GM23338 (cell line): ENCODE measurements at regions not wholly inside any gene's neighbourhood (a gene's known extent, or its start where the extent isn't known, plus 50 kb on each side); places are given as distances from the start of the nearest gene placed in this dataset.

ENCODE experiments used
- ATAC-seq: fragments of 200-7000 bp; cut with Tn5 transposase; 3 replicates; pipeline ENCODE4 v1.9.1; 2020
- DNase-seq: peaks from one replicate; pipeline ENCODE4 v3.0.0-alpha.2; 2015; ENCODE audit warnings: low spot score
- H2AFZ ChIP-seq: fragments of 200-600 bp; sonication (generic); 2 replicates; pipeline ENCODE4 v1.8.0; 2016; ENCODE audit warnings: antibody characterized with exemption, mild to moderate bottlenecking, moderate library complexity
- H3F3A ChIP-seq: fragments of 200-600 bp; sonication (generic); replicated peaks from 2 replicates; pipeline ENCODE4 v1.8.0; 2017; ENCODE audit warnings: antibody characterized with exemption, mixed run types, low read depth
- H3K27ac ChIP-seq: fragments of 200-600 bp; sonication (generic); 2 replicates; pipeline ENCODE4 v1.6.1; 2016; ENCODE audit warnings: low read depth
- H3K27me3 ChIP-seq: fragments of 200-600 bp; sonication (generic); 2 replicates; pipeline ENCODE4 v1.8.0; 2016; ENCODE audit warnings: mild to moderate bottlenecking, mixed run types, moderate library complexity; ENCODE audit not compliant: insufficient read depth
- H3K36me3 ChIP-seq: fragments of 200-600 bp; sonication (generic); 2 replicates; pipeline ENCODE4 v1.8.0; 2016; ENCODE audit warnings: mild to moderate bottlenecking; ENCODE audit not compliant: insufficient read depth
- H3K4me1 ChIP-seq: fragments of 200-600 bp; sonication (generic); 2 replicates; pipeline ENCODE4 v1.8.0; 2016; ENCODE audit warnings: mild to moderate bottlenecking, moderate library complexity; ENCODE audit not compliant: insufficient read depth
- H3K4me2 ChIP-seq: fragments of 200-600 bp; sonication (generic); 2 replicates; pipeline ENCODE4 v1.7.1; 2017; ENCODE audit warnings: mixed run types
- H3K4me3 ChIP-seq: fragments of 200-600 bp; sonication (generic); 2 replicates; pipeline ENCODE4 v1.6.1; 2016; ENCODE audit warnings: mixed run types
- H3K79me2 ChIP-seq: fragments of 200-600 bp; sonication (generic); replicated peaks from 2 replicates; pipeline ENCODE4 v1.8.0; 2017; ENCODE audit warnings: mild to moderate bottlenecking; ENCODE audit not compliant: insufficient read depth
- H3K9me2 ChIP-seq: fragments of 200-600 bp; sonication (generic); 2 replicates; pipeline ENCODE4 v1.8.0; 2017; ENCODE audit not compliant: insufficient read depth
- H4K20me1 ChIP-seq: fragments of 200-600 bp; sonication (generic); replicated peaks from 2 replicates; pipeline ENCODE4 v1.8.0; 2017; ENCODE audit warnings: mild to moderate bottlenecking; ENCODE audit not compliant: insufficient read depth
- H3K27ac Mint-ChIP-seq: 2 replicates; pipeline ENCODE4 v1.8.0; 2020; ENCODE audit warnings: inconsistent platforms, mild to moderate bottlenecking, moderate library complexity, mixed read lengths
- H3K27me3 Mint-ChIP-seq: 3 replicates; pipeline ENCODE4 v1.8.0; 2022; ENCODE audit warnings: low read depth, mild to moderate bottlenecking, moderate library complexity, mixed read lengths, inconsistent platforms; ENCODE audit not compliant: insufficient read depth, poor library complexity
- H3K36me3 Mint-ChIP-seq: 3 replicates; pipeline ENCODE4 v1.8.0; 2021; ENCODE audit warnings: low read depth, mild to moderate bottlenecking, inconsistent platforms, moderate library complexity, mixed read lengths
- H3K4me1 Mint-ChIP-seq: 3 replicates; pipeline ENCODE4 v1.8.0; 2020; ENCODE audit warnings: mild to moderate bottlenecking, inconsistent platforms, mixed read lengths
- H3K4me3 Mint-ChIP-seq: 3 replicates; pipeline ENCODE4 v1.8.0; 2021; ENCODE audit warnings: moderate library complexity, mild to moderate bottlenecking, inconsistent platforms, mixed read lengths
- H3K9me3 Mint-ChIP-seq: 3 replicates; pipeline ENCODE4 v1.8.0; 2020; ENCODE audit warnings: moderate library complexity, mild to moderate bottlenecking, inconsistent platforms, mixed read lengths
- POLR2AphosphoS5 ChIP-seq: IDR thresholded peaks from 2 replicates; pipeline ENCODE4 v1.6.1; 2016; ENCODE audit warnings: antibody characterized with exemption, low read depth
- STAT1 ChIP-seq: IDR thresholded peaks from one replicate; pipeline ENCODE4 v1.6.1; 2016; ENCODE audit warnings: antibody characterized with exemption; ENCODE audit not compliant: unreplicated experiment
- ZNF331 ChIP-seq: fragments of 250-450 bp; sonication (Bioruptor Pico); IDR thresholded peaks from 2 replicates; pipeline ENCODE4 v1.5.0; 2020; ENCODE audit warnings: low read depth, mild to moderate bottlenecking, moderate library complexity
- TF ChIP-seq, protein P1 (sequence below): fragments of 250-450 bp; sonication (Bioruptor Pico); IDR thresholded peaks from 2 replicates; pipeline ENCODE4 v1.5.0; 2020; ENCODE audit warnings: mild to moderate bottlenecking, moderate library complexity
- TF ChIP-seq, protein P2 (sequence below): IDR thresholded peaks from one replicate; pipeline ENCODE4 v1.6.1; 2018; ENCODE audit warnings: antibody characterized with exemption; ENCODE audit not compliant: unreplicated experiment

DNA sequence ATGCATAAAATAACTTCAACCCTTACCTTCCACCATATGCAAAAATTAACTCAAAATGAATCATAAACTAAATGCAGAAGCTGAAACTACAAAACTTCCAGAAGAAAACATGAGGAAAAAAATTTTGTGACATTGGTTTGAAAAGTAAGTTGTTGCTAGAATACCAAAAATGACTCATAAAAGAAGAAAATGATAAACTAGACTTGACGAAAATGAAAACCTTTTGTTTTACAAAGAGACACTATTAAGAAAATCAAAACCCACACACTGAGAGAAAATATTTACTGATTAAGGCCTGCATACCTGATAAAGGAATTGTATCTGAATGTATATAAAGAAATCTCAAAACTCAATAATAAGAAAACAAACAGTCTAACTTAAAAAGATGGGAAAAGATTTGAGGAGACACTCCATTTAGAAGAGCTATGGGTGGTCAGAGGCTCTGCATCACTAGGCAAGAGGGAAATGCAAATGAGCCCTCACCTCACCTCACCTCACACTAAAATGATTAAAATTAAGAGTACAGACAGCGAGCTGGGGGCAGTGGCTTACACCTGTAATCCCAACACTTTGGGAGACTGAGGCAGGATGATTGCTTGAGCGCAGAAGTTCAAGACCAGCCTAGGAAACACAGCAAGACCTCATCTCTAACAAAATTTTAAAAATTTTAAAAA, 97.6 kb upstream of the CST7 start (continued):
- TF ChIP-seq, protein P1, sequence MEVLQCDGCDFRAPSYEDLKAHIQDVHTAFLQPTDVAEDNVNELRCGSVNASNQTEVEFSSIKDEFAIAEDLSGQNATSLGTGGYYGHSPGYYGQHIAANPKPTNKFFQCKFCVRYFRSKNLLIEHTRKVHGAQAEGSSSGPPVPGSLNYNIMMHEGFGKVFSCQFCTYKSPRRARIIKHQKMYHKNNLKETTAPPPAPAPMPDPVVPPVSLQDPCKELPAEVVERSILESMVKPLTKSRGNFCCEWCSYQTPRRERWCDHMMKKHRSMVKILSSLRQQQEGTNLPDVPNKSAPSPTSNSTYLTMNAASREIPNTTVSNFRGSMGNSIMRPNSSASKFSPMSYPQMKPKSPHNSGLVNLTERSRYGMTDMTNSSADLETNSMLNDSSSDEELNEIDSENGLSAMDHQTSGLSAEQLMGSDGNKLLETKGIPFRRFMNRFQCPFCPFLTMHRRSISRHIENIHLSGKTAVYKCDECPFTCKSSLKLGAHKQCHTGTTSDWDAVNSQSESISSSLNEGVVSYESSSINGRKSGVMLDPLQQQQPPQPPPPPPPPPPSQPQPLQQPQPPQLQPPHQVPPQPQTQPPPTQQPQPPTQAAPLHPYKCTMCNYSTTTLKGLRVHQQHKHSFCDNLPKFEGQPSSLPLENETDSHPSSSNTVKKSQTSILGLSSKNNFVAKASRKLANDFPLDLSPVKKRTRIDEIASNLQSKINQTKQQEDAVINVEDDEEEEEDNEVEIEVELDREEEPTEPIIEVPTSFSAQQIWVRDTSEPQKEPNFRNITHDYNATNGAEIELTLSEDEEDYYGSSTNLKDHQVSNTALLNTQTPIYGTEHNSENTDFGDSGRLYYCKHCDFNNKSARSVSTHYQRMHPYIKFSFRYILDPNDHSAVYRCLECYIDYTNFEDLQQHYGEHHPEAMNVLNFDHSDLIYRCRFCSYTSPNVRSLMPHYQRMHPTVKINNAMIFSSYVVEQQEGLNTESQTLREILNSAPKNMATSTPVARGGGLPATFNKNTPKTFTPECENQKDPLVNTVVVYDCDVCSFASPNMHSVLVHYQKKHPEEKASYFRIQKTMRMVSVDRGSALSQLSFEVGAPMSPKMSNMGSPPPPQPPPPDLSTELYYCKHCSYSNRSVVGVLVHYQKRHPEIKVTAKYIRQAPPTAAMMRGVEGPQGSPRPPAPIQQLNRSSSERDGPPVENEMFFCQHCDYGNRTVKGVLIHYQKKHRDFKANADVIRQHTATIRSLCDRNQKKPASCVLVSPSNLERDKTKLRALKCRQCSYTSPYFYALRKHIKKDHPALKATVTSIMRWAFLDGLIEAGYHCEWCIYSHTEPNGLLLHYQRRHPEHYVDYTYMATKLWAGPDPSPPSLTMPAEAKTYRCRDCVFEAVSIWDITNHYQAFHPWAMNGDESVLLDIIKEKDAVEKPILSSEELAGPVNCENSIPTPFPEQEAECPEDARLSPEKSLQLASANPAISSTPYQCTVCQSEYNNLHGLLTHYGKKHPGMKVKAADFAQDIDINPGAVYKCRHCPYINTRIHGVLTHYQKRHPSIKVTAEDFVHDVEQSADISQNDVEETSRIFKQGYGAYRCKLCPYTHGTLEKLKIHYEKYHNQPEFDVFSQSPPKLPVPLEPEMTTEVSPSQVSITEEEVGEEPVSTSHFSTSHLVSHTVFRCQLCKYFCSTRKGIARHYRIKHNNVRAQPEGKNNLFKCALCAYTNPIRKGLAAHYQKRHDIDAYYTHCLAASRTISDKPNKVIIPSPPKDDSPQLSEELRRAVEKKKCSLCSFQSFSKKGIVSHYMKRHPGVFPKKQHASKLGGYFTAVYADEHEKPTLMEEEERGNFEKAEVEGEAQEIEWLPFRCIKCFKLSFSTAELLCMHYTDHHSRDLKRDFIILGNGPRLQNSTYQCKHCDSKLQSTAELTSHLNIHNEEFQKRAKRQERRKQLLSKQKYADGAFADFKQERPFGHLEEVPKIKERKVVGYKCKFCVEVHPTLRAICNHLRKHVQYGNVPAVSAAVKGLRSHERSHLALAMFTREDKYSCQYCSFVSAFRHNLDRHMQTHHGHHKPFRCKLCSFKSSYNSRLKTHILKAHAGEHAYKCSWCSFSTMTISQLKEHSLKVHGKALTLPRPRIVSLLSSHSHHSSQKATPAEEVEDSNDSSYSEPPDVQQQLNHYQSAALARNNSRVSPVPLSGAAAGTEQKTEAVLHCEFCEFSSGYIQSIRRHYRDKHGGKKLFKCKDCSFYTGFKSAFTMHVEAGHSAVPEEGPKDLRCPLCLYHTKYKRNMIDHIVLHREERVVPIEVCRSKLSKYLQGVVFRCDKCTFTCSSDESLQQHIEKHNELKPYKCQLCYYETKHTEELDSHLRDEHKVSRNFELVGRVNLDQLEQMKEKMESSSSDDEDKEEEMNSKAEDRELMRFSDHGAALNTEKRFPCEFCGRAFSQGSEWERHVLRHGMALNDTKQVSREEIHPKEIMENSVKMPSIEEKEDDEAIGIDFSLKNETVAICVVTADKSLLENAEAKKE, result no peak

- Histone ChIP-seq H3K4me3 (no peak overlapping the region), H4K20me1 (no peaks in the 10 kb centered on the region), H3K9me2 (peaks cover 6% of the 10 kb centered on the region; the same call in 1 of the 2 replicates), H3K4me2 (no peak overlapping the region), H2AFZ (no peak overlapping the region), H3K79me2 (no peaks in the 10 kb centered on the region), H3F3A (no peaks in the 10 kb centered on the region), H3K4me1 (no peaks in the 10 kb centered on the region), H3K27me3 (no peaks in the 10 kb centered on the region), H3K27ac (no peak overlapping the region), H3K36me3 (0 out of 2 replicates have a peak, but pooled peaks cover 4% of the 10 kb centered on the region)
- DNase-seq, result no peak
- Mint-ChIP-seq H3K27me3 (peaks cover 4% of the 10 kb centered on the region), H3K4me1 (peaks cover 2% of the 10 kb centered on the region; the same call in 1 of the 3 replicates), H3K4me3 (no peak overlapping the region), H3K36me3 (peaks cover 36% of the 10 kb centered on the region), H3K9me3 (peaks cover 54% of the 10 kb centered on the region), H3K27ac (no peak overlapping the region)
- no peak for ATAC-seq
- no peak for TF ChIP-seq POLR2AphosphoS5
- TF ChIP-seq, protein P1, result no peak
- no peak for TF ChIP-seq ZNF331 (CRISPR knock-in tag)
- TF ChIP-seq STAT1, result no peak
- TF ChIP-seq, protein P2, sequence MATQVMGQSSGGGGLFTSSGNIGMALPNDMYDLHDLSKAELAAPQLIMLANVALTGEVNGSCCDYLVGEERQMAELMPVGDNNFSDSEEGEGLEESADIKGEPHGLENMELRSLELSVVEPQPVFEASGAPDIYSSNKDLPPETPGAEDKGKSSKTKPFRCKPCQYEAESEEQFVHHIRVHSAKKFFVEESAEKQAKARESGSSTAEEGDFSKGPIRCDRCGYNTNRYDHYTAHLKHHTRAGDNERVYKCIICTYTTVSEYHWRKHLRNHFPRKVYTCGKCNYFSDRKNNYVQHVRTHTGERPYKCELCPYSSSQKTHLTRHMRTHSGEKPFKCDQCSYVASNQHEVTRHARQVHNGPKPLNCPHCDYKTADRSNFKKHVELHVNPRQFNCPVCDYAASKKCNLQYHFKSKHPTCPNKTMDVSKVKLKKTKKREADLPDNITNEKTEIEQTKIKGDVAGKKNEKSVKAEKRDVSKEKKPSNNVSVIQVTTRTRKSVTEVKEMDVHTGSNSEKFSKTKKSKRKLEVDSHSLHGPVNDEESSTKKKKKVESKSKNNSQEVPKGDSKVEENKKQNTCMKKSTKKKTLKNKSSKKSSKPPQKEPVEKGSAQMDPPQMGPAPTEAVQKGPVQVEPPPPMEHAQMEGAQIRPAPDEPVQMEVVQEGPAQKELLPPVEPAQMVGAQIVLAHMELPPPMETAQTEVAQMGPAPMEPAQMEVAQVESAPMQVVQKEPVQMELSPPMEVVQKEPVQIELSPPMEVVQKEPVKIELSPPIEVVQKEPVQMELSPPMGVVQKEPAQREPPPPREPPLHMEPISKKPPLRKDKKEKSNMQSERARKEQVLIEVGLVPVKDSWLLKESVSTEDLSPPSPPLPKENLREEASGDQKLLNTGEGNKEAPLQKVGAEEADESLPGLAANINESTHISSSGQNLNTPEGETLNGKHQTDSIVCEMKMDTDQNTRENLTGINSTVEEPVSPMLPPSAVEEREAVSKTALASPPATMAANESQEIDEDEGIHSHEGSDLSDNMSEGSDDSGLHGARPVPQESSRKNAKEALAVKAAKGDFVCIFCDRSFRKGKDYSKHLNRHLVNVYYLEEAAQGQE, result no peak
Measured at GRCh38 chr20:24853916-24854315, 95.2 kb upstream of the CST7 start.
